ENCODE measurements at regions not wholly inside any gene's neighbourhood (a gene's known extent, or its start where the extent isn't known, plus 50 kb on each side); places are given as distances from the start of the nearest gene placed in this dataset.

DNA sequence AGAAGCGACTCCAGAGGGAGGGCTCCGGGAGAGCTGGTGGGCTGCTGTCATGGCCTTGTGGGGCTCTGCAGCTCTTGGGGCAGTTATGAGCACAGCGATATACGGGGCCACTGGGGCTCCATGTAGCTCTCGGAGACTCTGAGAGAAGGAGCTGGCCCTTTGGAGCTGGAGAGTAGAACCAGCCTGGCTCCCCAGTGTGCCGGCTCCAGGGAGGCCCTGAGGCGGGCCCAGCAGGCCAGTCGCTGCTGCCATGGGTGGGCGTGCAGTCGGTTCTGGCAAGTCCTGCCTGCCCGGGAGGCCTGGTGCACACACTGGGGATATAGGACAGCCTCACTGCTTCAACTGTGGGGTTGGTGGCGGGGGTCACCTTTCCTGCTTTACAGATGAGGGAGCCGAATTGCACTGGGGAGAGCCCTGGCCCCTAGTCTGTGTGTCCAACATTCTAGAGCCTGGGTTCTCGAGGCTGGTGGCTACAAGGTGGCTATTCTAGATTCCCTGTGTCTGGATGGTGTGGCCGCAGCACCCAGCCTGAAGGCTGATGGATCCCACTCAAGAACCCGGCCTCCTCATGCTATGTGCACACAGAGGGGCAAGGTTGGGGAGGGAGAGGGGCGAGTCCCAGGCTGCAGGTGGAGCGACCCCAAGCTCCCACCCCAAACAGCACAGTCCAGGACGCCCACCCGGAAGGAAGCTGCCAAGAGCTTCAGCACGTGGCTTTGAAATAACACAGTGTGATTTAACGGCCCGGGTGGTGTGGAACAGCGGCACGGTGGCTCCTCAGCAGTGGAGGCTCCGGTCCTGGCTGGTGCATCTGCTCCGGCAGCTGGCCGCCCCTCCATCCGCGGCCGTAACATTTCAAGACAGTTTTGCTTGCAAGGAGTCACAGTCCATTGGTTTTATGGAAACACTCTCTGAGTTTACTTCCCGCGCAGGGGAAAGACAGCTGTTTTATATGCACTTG, 188.3 kb upstream of the C14orf180 start:
- no peak for TF ChIP-seq GATA1 (IDR thresholded peaks at IDR 0.05; ENCODE audit: low read depth, low read length)
- TF ChIP-seq POLR2A (IDR thresholded peaks at IDR 0.05; ENCODE audit: low read length) = no peak
- DNase-seq = no peak

DNA sequence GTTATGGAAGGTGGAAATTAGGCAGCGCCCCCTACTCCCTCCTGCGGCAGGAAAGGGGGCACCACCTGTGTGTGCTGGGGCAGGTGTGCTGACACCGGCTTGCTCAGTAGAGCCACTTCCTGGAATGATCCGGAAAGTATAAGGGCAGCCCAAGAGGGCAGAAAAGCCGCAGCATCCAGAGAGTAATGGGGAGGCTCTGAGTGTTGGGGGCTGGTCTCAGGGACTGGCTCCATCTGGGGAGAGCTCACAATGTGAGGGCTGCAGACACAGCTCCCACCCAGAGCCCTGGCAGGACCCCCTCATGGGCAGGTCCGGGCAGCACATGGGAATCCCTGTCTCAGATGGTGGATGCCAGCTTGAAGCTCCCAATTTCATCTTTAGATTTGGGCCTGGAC, 187.6 kb upstream of the C14orf180 start:
- TF ChIP-seq POLR2A (IDR thresholded peaks at IDR 0.05; ENCODE audit: low read length) = no peak
- TF ChIP-seq GATA1 (IDR thresholded peaks at IDR 0.05; ENCODE audit: low read depth, low read length) = no peak
- no peak for DNase-seq

DNA sequence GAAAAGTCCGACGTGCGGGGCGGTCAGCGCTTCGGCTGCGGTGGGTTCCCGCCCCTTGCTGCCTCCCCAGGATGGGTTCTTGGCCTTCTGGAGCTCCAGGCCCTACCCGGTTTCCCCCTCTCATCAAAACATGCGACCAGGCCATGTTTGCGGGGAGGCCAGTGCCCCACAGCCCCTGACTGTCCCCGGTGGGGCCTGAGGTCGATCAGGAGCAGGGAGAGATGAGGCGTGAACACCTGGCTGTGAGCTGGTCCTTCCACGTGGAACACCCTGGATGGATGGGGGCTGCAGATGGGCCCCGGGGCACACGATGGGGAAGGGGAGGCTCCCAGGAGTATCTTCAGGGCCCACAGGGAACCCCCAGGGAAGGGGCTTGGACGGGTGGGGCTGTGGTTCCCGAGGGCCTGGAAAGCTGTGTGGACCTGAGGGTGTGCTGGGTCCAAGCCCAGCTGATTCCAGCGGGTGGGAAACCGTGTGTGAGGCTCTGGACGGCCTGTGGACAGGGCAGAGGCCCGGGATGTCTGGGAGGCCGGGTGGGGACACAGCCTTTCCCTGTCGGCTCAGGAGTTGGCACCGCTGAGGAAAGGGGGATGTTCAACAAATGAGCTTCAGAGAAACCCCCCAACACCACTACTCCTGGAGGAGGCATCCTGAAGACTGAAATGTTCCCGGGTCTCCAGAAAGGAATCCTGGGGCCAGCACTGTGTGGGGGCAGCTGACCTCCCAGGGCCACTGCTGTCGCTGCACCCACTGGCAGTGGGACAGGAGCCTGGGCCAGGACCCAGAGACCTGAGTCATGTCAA, 187.0 kb upstream of the C14orf180 start:
- no peak for DNase-seq
- TF ChIP-seq GATA1 (IDR thresholded peaks at IDR 0.05; ENCODE audit: low read depth, low read length) = no peak
- TF ChIP-seq POLR2A (IDR thresholded peaks at IDR 0.05; ENCODE audit: low read length) = no peak

DNA sequence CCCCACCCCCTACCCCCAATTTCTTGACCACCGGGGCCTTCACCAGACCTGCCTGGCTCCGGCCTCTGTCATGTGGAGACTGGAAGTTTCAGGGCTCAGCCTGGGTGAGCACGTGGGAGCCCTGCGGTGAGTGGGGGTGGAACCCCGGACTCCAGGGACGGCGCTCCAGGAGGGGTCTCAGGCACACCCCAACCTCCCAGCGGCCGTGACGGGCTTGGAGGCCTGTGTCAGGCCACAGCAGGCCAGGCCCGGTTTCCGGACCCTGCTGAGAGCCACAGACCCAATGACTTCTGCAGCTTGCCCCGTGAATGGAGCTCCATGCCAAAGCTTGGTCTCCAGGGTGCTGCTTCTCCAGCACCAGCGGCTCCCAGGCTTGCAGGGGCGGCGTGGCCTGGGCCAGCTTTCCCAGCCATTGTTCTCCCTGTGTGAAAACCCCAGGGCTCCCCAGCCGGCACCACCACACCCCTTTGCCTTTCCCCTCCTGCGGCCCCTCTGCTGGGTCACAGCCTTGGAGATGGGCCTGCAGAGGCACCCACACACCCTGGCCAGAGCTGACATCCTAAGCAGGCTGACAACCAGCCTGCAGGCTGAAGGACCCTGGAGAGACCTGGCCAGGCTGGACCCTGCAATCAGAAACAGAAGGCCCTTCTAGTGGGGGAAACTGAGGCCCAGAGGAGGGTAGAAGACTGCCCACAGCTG, 186.2 kb upstream of the C14orf180 start:
- TF ChIP-seq POLR2A (IDR thresholded peaks at IDR 0.05; ENCODE audit: low read length) = no peak
- no peak for TF ChIP-seq GATA1 (IDR thresholded peaks at IDR 0.05; ENCODE audit: low read depth, low read length)
- no peak for DNase-seq

DNA sequence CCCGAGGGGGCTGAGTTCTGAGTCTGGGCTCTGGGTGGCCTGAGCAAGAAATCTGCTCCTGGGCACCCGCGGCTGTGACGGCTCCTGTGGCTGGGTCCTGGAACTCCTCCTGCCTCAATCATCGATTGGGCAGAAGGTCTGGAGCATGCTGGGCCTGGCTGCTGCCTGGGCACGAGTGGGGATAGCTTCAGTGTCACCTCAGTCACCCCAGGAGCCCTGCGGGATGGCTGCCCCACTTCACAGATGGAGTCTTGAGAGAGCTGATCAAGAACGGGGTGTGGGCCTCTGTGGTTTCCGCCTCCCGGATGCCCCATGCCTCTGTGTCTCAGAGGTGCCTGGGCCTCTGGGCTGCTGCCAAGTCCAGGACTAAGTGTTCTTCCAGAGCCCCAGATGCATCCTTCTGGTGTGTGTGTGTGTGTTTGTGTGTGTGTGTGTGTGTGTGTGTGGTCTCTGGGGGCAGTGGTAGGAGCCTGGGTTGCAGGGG, 185.6 kb upstream of the C14orf180 start:
- DNase-seq = no peak

DNA sequence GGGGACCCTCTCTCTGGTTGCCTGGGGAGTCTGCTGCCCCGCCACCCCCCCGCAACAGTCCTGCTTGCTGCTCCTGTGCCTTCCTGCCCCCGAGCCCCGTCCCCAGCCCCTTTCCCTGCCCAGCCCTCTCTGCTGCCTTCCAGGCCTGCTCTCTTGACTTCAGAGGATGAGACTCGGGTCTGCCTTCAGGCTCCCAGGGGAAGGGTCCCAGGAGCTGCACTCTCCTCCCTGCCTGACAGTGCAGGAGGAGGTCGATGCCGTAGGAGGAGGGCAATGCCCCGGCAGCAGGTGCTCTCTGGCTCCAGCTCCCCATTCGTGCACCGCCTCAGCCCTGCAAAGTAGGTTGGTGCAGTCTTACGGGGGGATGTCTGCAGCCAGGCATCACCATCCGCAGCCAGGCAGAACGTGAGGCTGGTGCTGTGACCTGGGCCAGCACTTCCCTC, 185.1 kb upstream of the C14orf180 start:
- DNase-seq = no peak
- no peak for TF ChIP-seq GATA1 (IDR thresholded peaks at IDR 0.05; ENCODE audit: low read depth, low read length)
- no peak for TF ChIP-seq POLR2A (IDR thresholded peaks at IDR 0.05; ENCODE audit: low read length)

More for the DNA sequence above, 185.6 kb upstream of the C14orf180 start:
- no peak for TF ChIP-seq POLR2A (IDR thresholded peaks at IDR 0.05; ENCODE audit: low read length)
- no peak for TF ChIP-seq GATA1 (IDR thresholded peaks at IDR 0.05; ENCODE audit: low read depth, low read length)

DNA sequence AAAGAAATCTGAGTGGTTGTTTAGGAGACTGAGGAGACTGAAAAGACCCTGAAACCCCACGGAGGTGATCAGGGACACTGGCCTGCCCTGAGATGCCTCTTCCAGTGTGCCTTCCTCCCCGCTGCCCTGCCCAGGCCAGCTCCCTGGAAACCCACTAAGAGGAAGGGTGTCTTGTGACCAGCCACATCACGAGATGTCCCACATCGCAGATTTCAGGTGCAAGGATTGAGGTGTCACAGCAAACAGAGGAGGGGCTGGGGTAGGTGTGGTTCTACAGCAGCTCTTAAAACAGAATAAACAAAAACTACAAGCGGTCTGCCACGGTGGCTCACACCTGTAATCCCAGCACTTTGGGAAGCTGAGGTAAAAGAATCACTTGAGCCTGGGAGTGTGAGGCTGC, 184.3 kb upstream of the C14orf180 start:
- DNase-seq = no peak

DNA sequence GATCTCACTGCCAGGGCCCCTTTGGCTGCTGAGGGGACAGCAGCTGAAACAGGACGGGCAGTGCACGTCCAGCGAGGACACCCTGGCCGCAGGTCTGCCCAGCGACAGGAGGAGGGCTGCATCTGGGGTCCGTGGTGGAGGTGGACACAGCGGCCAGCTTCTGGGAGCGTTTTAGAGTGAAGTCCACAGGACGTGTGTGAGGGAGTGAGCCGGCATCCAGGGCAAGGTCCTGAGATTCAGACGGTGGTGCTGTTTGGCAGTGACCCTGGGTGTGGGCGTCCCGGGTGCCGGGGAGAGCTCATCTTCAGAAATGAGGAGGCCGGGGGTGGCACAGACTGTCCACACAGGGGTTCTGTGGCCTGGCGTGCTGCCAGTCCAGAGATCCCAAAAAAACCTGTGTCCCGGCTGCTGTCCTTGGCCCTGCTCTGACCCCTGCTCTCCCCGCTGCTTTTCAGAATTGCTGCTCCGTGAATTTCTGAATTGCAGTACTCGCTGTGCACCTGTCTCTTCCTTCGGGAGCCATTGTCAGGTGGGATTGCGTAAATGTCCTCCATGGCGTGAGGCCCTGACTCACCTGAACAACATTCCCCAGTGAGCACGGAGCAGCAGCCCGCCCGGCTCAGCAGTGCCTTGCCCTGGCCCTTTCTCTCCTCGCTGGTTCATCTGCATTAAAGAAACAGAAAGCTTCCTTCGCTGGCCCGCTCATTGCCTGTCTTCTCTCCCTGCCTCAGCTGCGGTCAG, 183.5 kb upstream of the C14orf180 start:
- no peak for DNase-seq
- TF ChIP-seq GATA1 (IDR thresholded peaks at IDR 0.05; ENCODE audit: low read depth, low read length) (no peak), POLR2A (IDR thresholded peaks at IDR 0.05; ENCODE audit: low read length) (no peak)

More for the DNA sequence above, 184.3 kb upstream of the C14orf180 start:
- TF ChIP-seq POLR2A (IDR thresholded peaks at IDR 0.05; ENCODE audit: low read length) (no peak), GATA1 (IDR thresholded peaks at IDR 0.05; ENCODE audit: low read depth, low read length) (no peak)

DNA sequence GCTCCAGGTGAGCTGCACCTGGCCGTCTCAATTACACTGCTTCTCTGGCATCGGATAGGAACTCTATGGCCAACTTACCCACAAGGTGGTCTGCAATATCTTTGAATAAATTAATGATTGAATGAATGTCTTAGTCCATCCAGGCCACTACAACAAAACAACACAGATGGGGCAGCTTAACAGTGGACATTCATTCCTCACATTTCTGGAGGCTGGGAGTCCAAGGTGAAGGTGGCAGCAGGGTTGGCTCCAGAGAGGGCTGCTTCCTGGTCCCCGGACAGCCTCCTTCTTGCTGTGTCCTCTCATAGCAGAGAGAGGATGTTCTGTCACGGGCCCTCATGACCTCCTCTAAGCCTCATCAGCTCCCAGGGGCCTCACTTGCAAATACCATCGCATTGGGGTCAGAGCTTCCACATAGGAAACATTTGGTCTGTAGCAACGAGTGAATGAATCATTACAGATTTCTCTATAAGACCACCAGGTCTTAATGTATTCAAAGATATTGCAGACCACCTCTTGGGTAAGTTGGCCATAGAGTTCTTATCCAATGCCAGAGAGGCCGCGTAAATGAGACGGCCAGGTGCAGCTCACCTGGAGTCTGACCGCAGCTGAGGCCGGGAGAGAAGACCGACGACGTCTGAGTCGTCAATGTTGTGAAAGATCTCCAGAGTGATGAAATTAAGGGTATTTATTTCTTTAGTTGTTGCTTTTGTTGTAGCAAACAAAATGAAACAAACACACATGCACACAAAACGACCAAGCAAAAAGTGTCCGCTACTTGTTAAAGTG, 182.7 kb upstream of the C14orf180 start:
- TF ChIP-seq GATA1 (IDR thresholded peaks at IDR 0.05; ENCODE audit: low read depth, low read length) (no peak), POLR2A (IDR thresholded peaks at IDR 0.05; ENCODE audit: low read length) (no peak)
- no peak for DNase-seq

DNA sequence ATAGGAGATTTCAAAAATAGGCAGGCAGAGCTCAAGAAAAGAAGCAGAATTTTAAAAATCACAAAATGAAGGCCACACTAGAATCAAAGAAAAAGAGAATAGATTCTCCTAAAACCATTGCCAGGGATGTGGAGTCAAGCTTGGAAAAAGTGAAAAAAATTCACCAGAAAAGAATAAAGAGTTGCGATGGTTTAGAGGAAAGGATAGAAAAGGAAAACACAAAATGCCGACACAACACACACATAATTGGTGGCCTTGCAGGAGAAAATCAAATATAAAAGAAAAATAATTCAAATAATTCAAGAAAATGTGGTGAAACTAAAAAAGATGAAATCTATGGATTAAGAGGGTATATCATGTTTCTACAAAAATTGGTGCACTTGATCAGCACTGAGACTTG, 181.6 kb upstream of the C14orf180 start:
- DNase-seq = no peak
- TF ChIP-seq POLR2A (IDR thresholded peaks at IDR 0.05; ENCODE audit: low read length) (no peak), GATA1 (IDR thresholded peaks at IDR 0.05; ENCODE audit: low read depth, low read length) (no peak)

DNA sequence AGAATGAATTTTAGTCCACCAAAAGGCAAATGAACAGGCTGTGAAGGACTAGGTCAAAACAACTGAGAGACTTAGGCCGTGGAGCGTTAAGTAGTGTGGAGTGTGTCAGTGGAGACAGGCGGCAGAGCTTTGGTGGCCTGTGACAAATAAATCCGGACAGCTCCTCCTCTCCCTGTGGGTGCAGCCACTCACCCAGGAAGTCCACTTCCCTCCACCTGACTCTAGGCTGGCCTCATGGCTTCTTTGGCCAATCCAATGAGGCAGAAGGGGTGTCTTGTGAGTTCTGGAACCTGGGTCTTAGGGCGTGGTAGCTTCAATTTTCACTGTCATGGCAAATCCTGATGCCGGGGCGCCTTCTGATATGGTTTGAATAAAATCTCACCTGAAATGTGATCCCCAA, 180.9 kb upstream of the C14orf180 start:
- no peak for DNase-seq
- no peak for TF ChIP-seq POLR2A (IDR thresholded peaks at IDR 0.05; ENCODE audit: low read length)
- TF ChIP-seq GATA1 (IDR thresholded peaks at IDR 0.05; ENCODE audit: low read depth, low read length) = no peak

DNA sequence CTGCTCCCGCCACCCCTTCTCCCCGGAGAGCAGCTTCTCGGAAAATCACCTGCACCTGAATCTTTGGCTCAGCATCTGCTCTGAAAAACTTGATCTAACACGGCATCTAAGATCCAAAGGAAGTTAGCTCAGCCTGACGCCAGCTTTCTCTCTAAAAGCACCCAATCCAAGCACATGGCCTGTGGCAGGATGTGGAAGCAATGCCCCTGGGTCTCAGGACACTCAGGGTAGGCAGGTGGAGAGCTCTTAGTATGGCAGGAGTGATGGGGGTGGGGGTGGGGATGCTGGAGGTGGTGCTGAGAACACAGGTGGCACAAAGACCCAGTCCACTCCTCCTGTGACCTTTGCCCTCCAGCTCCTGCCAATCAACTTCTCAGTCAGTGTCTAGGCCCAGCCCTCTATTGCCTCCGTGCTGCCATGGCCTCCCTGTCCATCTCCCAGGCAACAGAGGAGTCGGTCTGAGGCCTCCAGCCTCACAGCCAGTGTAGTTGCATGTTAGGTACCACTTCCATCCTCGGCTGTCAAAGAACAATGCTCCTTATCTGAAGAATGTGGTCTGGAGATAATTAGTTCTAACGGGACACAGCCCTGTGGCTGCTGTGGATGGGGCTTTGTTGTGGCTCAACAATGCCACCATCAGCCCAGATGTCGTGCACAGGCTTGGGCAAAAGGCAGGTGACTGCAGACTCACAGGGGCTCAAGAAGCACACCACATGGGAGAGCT, 180.0 kb upstream of the C14orf180 start:
- TF ChIP-seq GATA1 (IDR thresholded peaks at IDR 0.05; ENCODE audit: low read depth, low read length) (no peak), POLR2A (IDR thresholded peaks at IDR 0.05; ENCODE audit: low read length) (no peak)
- DNase-seq = no peak

All from erythroblast (primary cell).